Transverse colon (tissue), 4 donors: ENCODE measurements at regions not wholly inside any gene's neighbourhood (a gene's known extent, or its start where the extent isn't known, plus 50 kb on each side); places are given as distances from the start of the nearest gene placed in this dataset.

Experiments
- CTCF ChIP-seq, 5 experiments: fragments of 200-600 bp in 3 of 5; fragments of 450-650 bp in 2 of 5; sonication (generic) in 3 of 5; IDR thresholded peaks; 1 replicate in 2 of 5; 2 replicates in 3 of 5; pipeline ENCODE4 v1.5.1; 2016 to 2017; ENCODE audit warnings: antibody characterized with exemption in 5 of 5, inconsistent platforms in 3 of 5, mild to moderate bottlenecking in 2 of 5, moderate library complexity in 1 of 5
- POLR2A ChIP-seq: fragments of 450-650 bp; IDR thresholded peaks from one replicate; pipeline ENCODE4 v1.6.1; 2016; ENCODE audit warnings: antibody characterized with exemption, mild to moderate bottlenecking, moderate library complexity
- POLR2AphosphoS5 ChIP-seq, 3 donors: sonication (generic); formaldehyde crosslinking; IDR thresholded peaks; one replicate each; pipeline ENCODE4 v1.6.1; 2016; ENCODE audit warnings: antibody characterized with exemption in 3 of 3

GRCh38 chr6:33863723-33864440 is 60.1 kb upstream of the MLN start:
- TF ChIP-seq POLR2A (no peak), POLR2AphosphoS5 (IDR thresholded peaks at IDR 0.05) (no peak), CTCF (IDR thresholded peaks at IDR 0.05) (no peak)
